ENCODE measurements at regions not wholly inside any gene's neighbourhood (a gene's known extent, or its start where the extent isn't known, plus 50 kb on each side); places are given as distances from the start of the nearest gene placed in this dataset.

- Histone ChIP-seq H3K27ac (ENCODE audit: low read depth in 2 of 2, low read length in 1 of 2) (no peak overlapping the region), H3K4me3 (ENCODE audit: low read depth in 2 of 2, low read length in 1 of 2) (no peak overlapping the region), H3K9ac (no peak overlapping the region), H3K79me2 (ENCODE audit: insufficient read depth) (no peaks in the 10 kb centered on the region), H3K4me1 (ENCODE audit: control insufficient read depth in 1 of 2, insufficient read depth in 2 of 2, low read depth in 1 of 2, low read length in 1 of 2) (peaks cover 0 to 5% of the 10 kb centered on the region in 2 experiments; a peak in 1 of 4 replicates), H3F3A (replicated peaks; ENCODE audit: insufficient read depth) (no peaks in the 10 kb centered on the region), H3K36me3 (replicated peaks in 1 of 2; ENCODE audit: control insufficient read depth in 1 of 2, insufficient read depth in 2 of 2, low read length in 1 of 2) (no peaks in the 10 kb centered on the region), H3K27me3 (ENCODE audit: insufficient read depth) (no peaks in the 10 kb centered on the region), H2AFZ (ENCODE audit: low read depth) (no peak overlapping the region), H4K20me1 (ENCODE audit: insufficient read depth) (no peaks in the 10 kb centered on the region), H3K4me2 (no peak overlapping the region), H3K9me2 (no peaks in the 10 kb centered on the region), H3K9me3 (no peaks in the 10 kb centered on the region)
- 38% methylated on average over 4 of the region's 4 CpGs for WGBS (ENCODE audit: low lambda C conversion rate)
- ChIA-PET CTCF (no interaction called here), POLR2A (no interaction called here)
- no peak for TF ChIP-seq USF2 (IDR thresholded peaks at IDR 0.05; ENCODE audit: borderline replicate concordance, low read depth, low read length)
- TF ChIP-seq TAF1 (IDR thresholded peaks at IDR 0.05; ENCODE audit: borderline replicate concordance, low read depth, low read length), result no peak
- TF ChIP-seq RXRA (IDR thresholded peaks at IDR 0.05; ENCODE audit: borderline replicate concordance, low read depth), result no peak
- no peak for TF ChIP-seq NRF1 (IDR thresholded peaks at IDR 0.05; ENCODE audit: low read depth, low read length)
- TF ChIP-seq EZH2phosphoT487 (IDR thresholded peaks at IDR 0.05; ENCODE audit: borderline replicate concordance, low read depth), result no peak
- no peak for TF ChIP-seq ZBTB33 (IDR thresholded peaks at IDR 0.05; ENCODE audit: borderline replicate concordance, low read depth)
- no peak for DNase-seq
Measured at GRCh38 chr2:107259408-107260195, 373.6 kb upstream of the ST6GAL2 start.

GRCh38 chr2:107263628-107264027, 377.7 kb upstream of the ST6GAL2 start:
- H3K9ac ChIP-seq, result no peak overlapping the region
- H3K4me2 ChIP-seq, result no peak overlapping the region

More at GRCh38 chr2:107263628-107264027, 377.7 kb upstream of the ST6GAL2 start:
- Histone ChIP-seq H3K36me3 (replicated peaks in 1 of 2; ENCODE audit: control insufficient read depth in 1 of 2, insufficient read depth in 2 of 2, low read length in 1 of 2) (no peaks in the 10 kb centered on the region), H2AFZ (ENCODE audit: low read depth) (no peak overlapping the region), H3K79me2 (ENCODE audit: insufficient read depth) (no peaks in the 10 kb centered on the region), H3K4me3 (ENCODE audit: low read depth in 2 of 2, low read length in 1 of 2) (no peak overlapping the region), H3K9me3 (no peaks in the 10 kb centered on the region), H3K27ac (ENCODE audit: low read depth in 2 of 2, low read length in 1 of 2) (peak overlapping the region in 1 of 2 experiments; percentile 22; a peak in 1 of 4 replicates), H4K20me1 (ENCODE audit: insufficient read depth) (no peaks in the 10 kb centered on the region), H3K27me3 (ENCODE audit: insufficient read depth) (no peaks in the 10 kb centered on the region), H3K9me2 (no peaks in the 10 kb centered on the region), H3F3A (replicated peaks; ENCODE audit: insufficient read depth) (no peaks in the 10 kb centered on the region), H3K4me1 (ENCODE audit: control insufficient read depth in 1 of 2, insufficient read depth in 2 of 2, low read depth in 1 of 2, low read length in 1 of 2) (peaks cover 0 to 5% of the 10 kb centered on the region in 2 experiments; a peak in 1 of 4 replicates)
- no peak for TF ChIP-seq NFIC (IDR thresholded peaks at IDR 0.05; ENCODE audit: borderline replicate concordance)
- TF ChIP-seq GATA2 (CRISPR knock-in tag; IDR thresholded peaks at IDR 0.05), result 0 out of 2 replicates have a peak, but pooled peaks have one; percentile 15
- TF ChIP-seq FOSL2 (IDR thresholded peaks at IDR 0.05; ENCODE audit: borderline replicate concordance, low read depth), result no peak
- no peak for TF ChIP-seq USF2 (IDR thresholded peaks at IDR 0.05; ENCODE audit: borderline replicate concordance, low read depth, low read length)
- peak; percentile 38 for DNase-seq
- ChIA-PET CTCF (interaction anchor here (0.7 to 0.9 kb wide), 3 partner anchors 11 to 81 kb away, joined by 3 to 4 read pairs (median 3); no protein-coding TSS in a partner anchor), POLR2A (no interaction called here)
- 17% methylated on average over 3 of the region's 3 CpGs for WGBS (ENCODE audit: low lambda C conversion rate)

All from SK-N-SH (cell line).